ENCODE measurements at regions not wholly inside any gene's neighbourhood (a gene's known extent, or its start where the extent isn't known, plus 50 kb on each side); places are given as distances from the start of the nearest gene placed in this dataset.

- TF ChIP-seq CTCF (conservative IDR thresholded peaks at IDR 0.05; ENCODE audit: low read depth, low read length), result no peak
- TF ChIP-seq CEBPB (IDR thresholded peaks at IDR 0.05; ENCODE audit: low read depth, low read length), result no peak
These were observed 84.0 kb upstream of the XAGE2 start for GRCh38 chrX:52284865-52285264.

Data from IMR-90 (cell line).